OCI-LY1 (cell line): ENCODE measurements at regions not wholly inside any gene's neighbourhood (a gene's known extent, or its start where the extent isn't known, plus 50 kb on each side); places are given as distances from the start of the nearest gene placed in this dataset.

Source experiments
- EZH2 ChIP-seq: fragments of 200-600 bp; sonication (generic), shearing (Covaris generic); IDR thresholded peaks from 2 replicates; pipeline ENCODE4 v1.8.0; 2017; ENCODE audit warnings: borderline replicate concordance, mixed run types, mild to moderate bottlenecking, antibody characterized with exemption, low read length, moderate library complexity, mixed read lengths
- TF ChIP-seq, protein P1 (sequence below): fragments of 200-600 bp; sonication (generic), shearing (Covaris generic); IDR thresholded peaks from 2 replicates; pipeline ENCODE4 v1.5.1; 2017; ENCODE audit warnings: mild to moderate bottlenecking, antibody characterized with exemption, low read length, moderate library complexity, mixed read lengths

DNA sequence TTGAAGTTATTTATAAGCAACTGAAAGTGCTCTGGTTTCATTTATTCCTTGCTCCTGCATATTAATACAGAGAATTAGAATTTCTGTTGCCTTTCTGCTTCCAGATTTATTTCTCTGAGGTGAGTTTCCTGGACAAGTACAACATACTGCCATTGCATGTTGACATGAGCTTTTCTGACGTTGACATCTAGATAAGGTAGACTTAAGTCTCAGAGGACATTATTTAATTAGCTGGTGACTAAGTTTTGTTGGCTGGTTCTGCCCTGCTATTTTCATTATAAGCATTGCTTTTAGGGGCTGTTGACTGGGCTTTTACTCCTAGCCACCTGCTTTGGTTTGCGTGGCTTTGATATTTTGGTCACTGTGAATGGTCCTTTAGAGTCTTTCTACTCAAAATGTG is 282.9 kb upstream of the SPRED2 start:
- TF ChIP-seq, protein P1, sequence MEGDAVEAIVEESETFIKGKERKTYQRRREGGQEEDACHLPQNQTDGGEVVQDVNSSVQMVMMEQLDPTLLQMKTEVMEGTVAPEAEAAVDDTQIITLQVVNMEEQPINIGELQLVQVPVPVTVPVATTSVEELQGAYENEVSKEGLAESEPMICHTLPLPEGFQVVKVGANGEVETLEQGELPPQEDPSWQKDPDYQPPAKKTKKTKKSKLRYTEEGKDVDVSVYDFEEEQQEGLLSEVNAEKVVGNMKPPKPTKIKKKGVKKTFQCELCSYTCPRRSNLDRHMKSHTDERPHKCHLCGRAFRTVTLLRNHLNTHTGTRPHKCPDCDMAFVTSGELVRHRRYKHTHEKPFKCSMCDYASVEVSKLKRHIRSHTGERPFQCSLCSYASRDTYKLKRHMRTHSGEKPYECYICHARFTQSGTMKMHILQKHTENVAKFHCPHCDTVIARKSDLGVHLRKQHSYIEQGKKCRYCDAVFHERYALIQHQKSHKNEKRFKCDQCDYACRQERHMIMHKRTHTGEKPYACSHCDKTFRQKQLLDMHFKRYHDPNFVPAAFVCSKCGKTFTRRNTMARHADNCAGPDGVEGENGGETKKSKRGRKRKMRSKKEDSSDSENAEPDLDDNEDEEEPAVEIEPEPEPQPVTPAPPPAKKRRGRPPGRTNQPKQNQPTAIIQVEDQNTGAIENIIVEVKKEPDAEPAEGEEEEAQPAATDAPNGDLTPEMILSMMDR: no peak
- no peak for TF ChIP-seq EZH2
